NT2/D1 (cell line): ENCODE measurements at regions not wholly inside any gene's neighbourhood (a gene's known extent, or its start where the extent isn't known, plus 50 kb on each side); places are given as distances from the start of the nearest gene placed in this dataset.

Experiments used
- YY1 ChIP-seq: IDR thresholded peaks from 2 replicates; pipeline ENCODE4 v1.6.1; 2011; ENCODE audit not compliant: insufficient read length, insufficient read depth
- ZNF274 ChIP-seq: IDR thresholded peaks from 2 replicates; pipeline ENCODE4 v1.6.1; 2011; ENCODE audit warnings: mild to moderate bottlenecking, low read depth, low read length

GRCh38 chr4:122038896-122039295 lies 87.0 kb upstream of the TRPC3 start:
- TF ChIP-seq YY1 (no peak), ZNF274 (no peak)
